Mammary epithelial cell (primary cell): ENCODE measurements at regions not wholly inside any gene's neighbourhood (a gene's known extent, or its start where the extent isn't known, plus 50 kb on each side); places are given as distances from the start of the nearest gene placed in this dataset.

Experiments
- CTCF ChIP-seq, 2 donors: IDR thresholded peaks in 1 of 2; conservative IDR thresholded peaks in 1 of 2; 2 replicates each; pipeline ENCODE4 v1.5.1; 2011 to 2012; ENCODE audit warnings: inconsistent platforms in 2 of 2, low read length in 2 of 2, mild to moderate bottlenecking in 2 of 2, control low read depth in 1 of 2, low read depth in 1 of 2; ENCODE audit not compliant: insufficient read depth in 1 of 2; ENCODE audit errors: extremely low read depth in 1 of 2
- EZH2 ChIP-seq: IDR thresholded peaks from 2 replicates; pipeline ENCODE4 v1.6.1; 2012; ENCODE audit warnings: low read length, inconsistent platforms, borderline replicate concordance

- TF ChIP-seq CTCF (conservative IDR thresholded peaks at IDR 0.05 in 1 of 2, IDR thresholded peaks at IDR 0.05 in 1 of 2; ENCODE audit: extremely low read depth in 1 of 2, insufficient read depth in 1 of 2, low read depth in 1 of 2, low read length in 2 of 2): no peak
- no peak for TF ChIP-seq EZH2
Measured at GRCh38 chr3:102905811-102906210, 471.0 kb downstream of the ZPLD1 start.
